NCI-H2107 (cell line): ENCODE measurements at regions not wholly inside any gene's neighbourhood (a gene's known extent, or its start where the extent isn't known, plus 50 kb on each side); places are given as distances from the start of the nearest gene placed in this dataset.

Source experiments
- DNase-seq: peaks from one replicate; lab custom pipeline; 2025; lab: John Stamatoyannopoulos, UW

GRCh38 chr14:41404126-41404525 lies 202.6 kb upstream of the LRFN5 start:
- DNase-seq = no peak

- DNase-seq = no peak
Observed at GRCh38 chr14:41403360-41403759, 203.3 kb upstream of the LRFN5 start.

GRCh38 chr14:41397926-41398325 lies 208.8 kb upstream of the LRFN5 start:
- DNase-seq = no peak

- no peak for DNase-seq
Observed at GRCh38 chr14:41393512-41393911, 213.2 kb upstream of the LRFN5 start.

GRCh38 chr14:41392226-41392625 lies 214.4 kb upstream of the LRFN5 start:
- DNase-seq = no peak

- DNase-seq = no peak
Observed at GRCh38 chr14:41389355-41389754, 217.3 kb upstream of the LRFN5 start.

- no peak for DNase-seq
Observed at GRCh38 chr14:41385797-41386196, 220.9 kb upstream of the LRFN5 start.

GRCh38 chr14:41380017-41380416 lies 226.7 kb upstream of the LRFN5 start:
- no peak for DNase-seq

- no peak for DNase-seq
Observed at GRCh38 chr14:41378526-41378925, 228.2 kb upstream of the LRFN5 start.

GRCh38 chr14:41377932-41378331 lies 228.7 kb upstream of the LRFN5 start:
- DNase-seq = no peak

GRCh38 chr14:41374092-41374491 lies 232.6 kb upstream of the LRFN5 start:
- DNase-seq = no peak

GRCh38 chr14:41362139-41362538 lies 244.5 kb upstream of the LRFN5 start:
- DNase-seq = no peak

- DNase-seq = no peak
Observed at GRCh38 chr14:41360126-41360525, 246.6 kb upstream of the LRFN5 start.

GRCh38 chr14:41355866-41356265 lies 250.8 kb upstream of the LRFN5 start:
- no peak for DNase-seq

- peak; percentile 63 for DNase-seq
Observed at GRCh38 chr14:41350476-41350875, 256.2 kb upstream of the LRFN5 start.

- no peak for DNase-seq
Observed at GRCh38 chr14:41349289-41349910, 257.3 kb upstream of the LRFN5 start.

GRCh38 chr14:41343857-41344256 lies 262.8 kb upstream of the LRFN5 start:
- DNase-seq = no peak

- no peak for DNase-seq
Observed at GRCh38 chr14:41313196-41313595, 293.5 kb upstream of the LRFN5 start.

GRCh38 chr14:41303506-41303905 lies 303.2 kb upstream of the LRFN5 start:
- DNase-seq = no peak

- DNase-seq = no peak
Observed at GRCh38 chr14:41302776-41303175, 303.9 kb upstream of the LRFN5 start.

- no peak for DNase-seq
Observed at GRCh38 chr14:41299924-41300323, 306.8 kb upstream of the LRFN5 start.

- DNase-seq = no peak
Observed at GRCh38 chr14:41298328-41298690, 308.4 kb upstream of the LRFN5 start.

- DNase-seq = no peak
Observed at GRCh38 chr14:41297576-41298327, 308.9 kb upstream of the LRFN5 start.

- DNase-seq = no peak
Observed at GRCh38 chr14:41295734-41296133, 310.9 kb upstream of the LRFN5 start.
